IMR-90 (cell line): ENCODE measurements at regions not wholly inside any gene's neighbourhood (a gene's known extent, or its start where the extent isn't known, plus 50 kb on each side); places are given as distances from the start of the nearest gene placed in this dataset.

Experiments
- ATAC-seq: fragments of 200-7000 bp; cut with Tn5 transposase; 2 replicates; pipeline ENCODE4 v1.9.1; 2020; ENCODE audit warnings: low read depth, mild to moderate bottlenecking, moderate library complexity
- BruUV-seq: library from RNA; stranded (reverse); fragments of 400-500 nt; replicated peaks from 2 replicates; lab custom pipeline; 2021; lab: Mats Ljungman, UMichigan
- CTCF ChIA-PET: fragments of 300-600 bp; formaldehyde crosslinking; extraction: SDS; loops from one replicate; lab custom pipeline; 2021; ENCODE audit warnings: antibody characterized with exemption; lab: Yijun Ruan, JAX
- POLR2A ChIA-PET: fragments of 300-600 bp; sonication (Branson Sonifier 250); formaldehyde crosslinking; loops from one replicate; lab custom pipeline; 2022; ENCODE audit warnings: antibody characterized with exemption; ENCODE audit not compliant: unreplicated experiment; lab: Charles Lee
- DNase-seq: peaks from one replicate; pipeline ENCODE4 v3.0.0; 2013
- H2AFZ ChIP-seq: replicated peaks from 2 replicates; pipeline ENCODE3; 2013; ENCODE audit warnings: low read length, mild to moderate bottlenecking; ENCODE audit not compliant: poor library complexity
- H2AK5ac ChIP-seq: 2 replicates; pipeline ENCODE4 v1.6.1; 2013; ENCODE audit warnings: low read depth, low read length, inconsistent platforms
- H2AK9ac ChIP-seq: replicated peaks from 2 replicates; pipeline ENCODE3; 2013; ENCODE audit warnings: mild to moderate bottlenecking, low read depth, low read length, moderate library complexity; ENCODE audit not compliant: poor library complexity
- H2BK120ac ChIP-seq: 2 replicates; pipeline ENCODE4 v1.6.1; 2013; ENCODE audit warnings: low read depth, low read length, inconsistent platforms
- H2BK15ac ChIP-seq: 3 replicates; pipeline ENCODE4 v1.6.1; 2013; ENCODE audit warnings: low read depth, low read length, inconsistent platforms
- H2BK20ac ChIP-seq: 2 replicates; pipeline ENCODE4 v1.6.1; 2013; ENCODE audit warnings: low read depth, mild to moderate bottlenecking, inconsistent platforms, low read length, moderate library complexity
- H2BK5ac ChIP-seq: 2 replicates; pipeline ENCODE4 v1.6.1; 2013; ENCODE audit warnings: mild to moderate bottlenecking, low read depth, low read length, inconsistent platforms; ENCODE audit not compliant: poor library complexity, severe bottlenecking
- H3K14ac ChIP-seq: replicated peaks from 2 replicates; pipeline ENCODE4 v1.6.1; 2013; ENCODE audit warnings: low read depth, low read length, inconsistent platforms
- H3K18ac ChIP-seq: 2 replicates; pipeline ENCODE4 v1.6.1; 2013; ENCODE audit warnings: low read depth, low read length, control low read depth
- H3K23ac ChIP-seq: 2 replicates; pipeline ENCODE4 v1.6.1; 2013; ENCODE audit warnings: low read depth, low read length, inconsistent platforms
- H3K27ac ChIP-seq: 2 replicates; pipeline ENCODE4 v1.5.1; 2013; ENCODE audit warnings: mild to moderate bottlenecking, control low read depth, low read length; ENCODE audit not compliant: insufficient read depth
- H3K27me3 ChIP-seq: 2 replicates; pipeline ENCODE4 v1.6.1; 2013; ENCODE audit warnings: low read length; ENCODE audit not compliant: control insufficient read depth, insufficient read depth
- H3K36me3 ChIP-seq: 2 replicates; pipeline ENCODE4 v1.6.1; 2013; ENCODE audit warnings: low read length, mixed read lengths; ENCODE audit not compliant: control insufficient read depth, insufficient read depth
- H3K4ac ChIP-seq: 2 replicates; pipeline ENCODE4 v1.6.1; 2013; ENCODE audit warnings: low read depth, low read length, inconsistent platforms
- H3K4me1 ChIP-seq: 2 replicates; pipeline ENCODE4 v1.6.1; 2013; ENCODE audit warnings: low read length, mixed read lengths; ENCODE audit not compliant: control insufficient read depth, insufficient read depth
- H3K4me2 ChIP-seq: 2 replicates; pipeline ENCODE4 v1.6.1; 2013; ENCODE audit warnings: low read depth, mild to moderate bottlenecking, control low read depth, low read length, moderate library complexity
- H3K4me3 ChIP-seq: 2 replicates; pipeline ENCODE4 v1.5.1; 2013; ENCODE audit warnings: low read depth, mild to moderate bottlenecking, control low read depth, low read length, moderate library complexity; ENCODE audit not compliant: insufficient read depth
- H3K56ac ChIP-seq: 2 replicates; pipeline ENCODE4 v1.6.1; 2013; ENCODE audit warnings: low read length, inconsistent platforms; ENCODE audit not compliant: insufficient read depth; ENCODE audit errors: extremely low read depth
- H3K79me1 ChIP-seq, 2 experiments: 2 replicates each; pipeline ENCODE4 v1.6.1; 2013; ENCODE audit warnings: low read length in 2 of 2, inconsistent platforms in 1 of 2, low read depth in 1 of 2
- H3K9ac ChIP-seq: 2 replicates; pipeline ENCODE4 v1.6.1; 2013; ENCODE audit warnings: low read depth, low read length, control low read depth
- H3K9me1 ChIP-seq: 2 replicates; pipeline ENCODE4 v1.6.1; 2013; ENCODE audit warnings: low read length, inconsistent platforms; ENCODE audit not compliant: insufficient read depth
- H3K9me3 ChIP-seq: 2 replicates; pipeline ENCODE4 v1.6.1; 2013; ENCODE audit warnings: low read length; ENCODE audit not compliant: control insufficient read depth, insufficient read depth
- H4K20me1 ChIP-seq: 2 replicates; pipeline ENCODE4 v1.6.1; 2013; ENCODE audit warnings: low read length, inconsistent platforms; ENCODE audit not compliant: insufficient read depth
- H4K5ac ChIP-seq: 2 replicates; pipeline ENCODE4 v1.6.1; 2013; ENCODE audit warnings: mild to moderate bottlenecking, low read depth, low read length, control low read depth
- H4K8ac ChIP-seq, 2 experiments: 2 replicates each; pipeline ENCODE4 v1.6.1; 2013; ENCODE audit warnings: low read depth in 2 of 2, low read length in 2 of 2, control low read depth in 1 of 2, inconsistent platforms in 1 of 2
- H4K91ac ChIP-seq: 2 replicates; pipeline ENCODE4 v1.6.1; 2013; ENCODE audit warnings: low read depth, low read length, inconsistent platforms; ENCODE audit not compliant: insufficient read depth
- BHLHE40 ChIP-seq: fragments of 150-350 bp; IDR thresholded peaks from 2 replicates; pipeline ENCODE4 v1.6.1; 2016; ENCODE audit warnings: mild to moderate bottlenecking, low read depth, low read length
- CEBPB ChIP-seq: IDR thresholded peaks from 2 replicates; pipeline ENCODE4 v1.6.1; 2012; ENCODE audit warnings: low read depth, low read length, improper control_type of control experiment
- CHD1 ChIP-seq: IDR thresholded peaks from 2 replicates; pipeline ENCODE4 v1.6.1; 2012; ENCODE audit warnings: low read depth, low read length, improper control_type of control experiment
- CTCF ChIP-seq: conservative IDR thresholded peaks from 2 replicates; pipeline ENCODE4 v1.5.1; 2012; ENCODE audit warnings: mild to moderate bottlenecking, low read depth, low read length, improper control_type of control experiment
- ELK1 ChIP-seq: fragments of 150-350 bp; IDR thresholded peaks from 2 replicates; pipeline ENCODE4 v1.6.1; 2016; ENCODE audit warnings: low read depth, mild to moderate bottlenecking, low read length, moderate library complexity, borderline replicate concordance
- FOS ChIP-seq: fragments of 150-350 bp; IDR thresholded peaks from 2 replicates; pipeline ENCODE4 v1.6.1; 2016; ENCODE audit warnings: low read depth, low read length
- MAFK ChIP-seq: IDR thresholded peaks from 2 replicates; pipeline ENCODE4 v1.6.1; 2012; ENCODE audit warnings: low read depth, low read length, improper control_type of control experiment
- RFX5 ChIP-seq: IDR thresholded peaks from 2 replicates; pipeline ENCODE4 v1.8.0; 2012; ENCODE audit warnings: low read depth, mild to moderate bottlenecking, low read length, moderate library complexity
- WGBS, 2 experiments: methylation state at CpG; one replicate each; pipeline versions ENCODE4 v1.1.5 to v1.1.7; 2013; ENCODE audit warnings: missing lambda C conversion rate in 2 of 2; ENCODE audit not compliant: insufficient read length in 1 of 2; ENCODE audit errors: extremely low coverage in 2 of 2; 5-methylcytosine and 5-hydroxymethylcytosine counted together
- dilution Hi-C: fragments of 300-500 bp; cut with HindIII; formaldehyde crosslinking; loops from one replicate; pipeline ENCODE4 v1.14.3; 2018; ENCODE audit warnings: low sequenced_read_pairs; ENCODE audit not compliant: unreplicated experiment
- in situ Hi-C: fragments of 300-500 bp; cut with MboI; formaldehyde crosslinking; loops from 3 replicates; pipeline ENCODE4 v1.14.3; 2019; ENCODE audit warnings: low sequenced_read_pairs, inconsistent platforms, mixed read lengths
- intact Hi-C: fragments of 100-400 bp; cut with micrococcal nuclease; formaldehyde crosslinking; loops from 2 replicates; pipeline ENCODE4 v1.10.0; 2022

GRCh38 chr2:70388128-70388527, 86.3 kb upstream of the FAM136A start:
- no TSS peak for BruUV-seq
- H2AFZ ChIP-seq, result no peak overlapping the region
- H3K56ac ChIP-seq, result no peak overlapping the region
- WGBS, 2 experiments, result no CpG with 5 or more reads among the region's 1 CpG
- no peaks in the 10 kb centered on the region for H3K9me1 ChIP-seq
- TF ChIP-seq CEBPB, result no peak
- no peak for TF ChIP-seq MAFK
- TF ChIP-seq FOS, result no peak
- no peak for TF ChIP-seq CHD1
- TF ChIP-seq RFX5, result no peak
- TF ChIP-seq ELK1, result no peak
- TF ChIP-seq CTCF, result no peak
- TF ChIP-seq BHLHE40, result no peak
- intact Hi-C loops (no loop called here), in situ Hi-C loops (no loop called here), dilution Hi-C loops (no loop called here)
- no peak overlapping the region for H3K9ac ChIP-seq
- H3K14ac ChIP-seq, result no peak overlapping the region
- POLR2A ChIA-PET, result no interaction called here
- ATAC-seq (no peak), DNase-seq (no peak)
- H2BK20ac ChIP-seq, result no peak overlapping the region
- no peak overlapping the region for H2BK5ac ChIP-seq
- no peak overlapping the region for H2BK120ac ChIP-seq
- no peaks in the 10 kb centered on the region for H3K36me3 ChIP-seq
- no peak overlapping the region for H3K4ac ChIP-seq
- no peak overlapping the region for H3K18ac ChIP-seq
- no peak overlapping the region for H2BK15ac ChIP-seq
- no peak overlapping the region for H4K5ac ChIP-seq
- H4K8ac ChIP-seq, result no peak overlapping the region
- no peak overlapping the region for H4K91ac ChIP-seq
- H2AK9ac ChIP-seq, result no peak overlapping the region
- H3K4me2 ChIP-seq, result no peak overlapping the region
- H3K4me1 ChIP-seq, result no peaks in the 10 kb centered on the region
- no peaks in the 10 kb centered on the region for H4K20me1 ChIP-seq
- H3K9me3 ChIP-seq, result no peaks in the 10 kb centered on the region; the same call in 1 of the 2 replicates
- no peak overlapping the region for H3K23ac ChIP-seq
- H2AK5ac ChIP-seq, result no peak overlapping the region
- H3K27ac ChIP-seq, result no peak overlapping the region
- H3K27me3 ChIP-seq, result no peaks in the 10 kb centered on the region; the same call in 1 of the 2 replicates
- CTCF ChIA-PET, result no interaction called here
- no peaks in the 10 kb centered on the region for H3K79me1 ChIP-seq
- no peak overlapping the region for H3K4me3 ChIP-seq
